ENCODE measurements at regions not wholly inside any gene's neighbourhood (a gene's known extent, or its start where the extent isn't known, plus 50 kb on each side); places are given as distances from the start of the nearest gene placed in this dataset.

- Mint-ChIP-seq H3K27ac (no peak overlapping the region), H3K36me3 (no peaks in the 10 kb centered on the region), H3K4me3 (no peak overlapping the region), H3K4me1 (peaks cover 0 to 5% (median 0%) of the 10 kb centered on the region in 3 donors), H3K27me3 (no peaks in the 10 kb centered on the region), H3K9me3 (no peaks in the 10 kb centered on the region)
- WGBS (ENCODE audit: insufficient coverage): no CpG with 5 or more reads among the region's 4 CpGs
- no peaks in the 10 kb centered on the region for H3K4me1 ChIP-seq (ENCODE audit: control insufficient read depth in 1 of 2, extremely low read depth in 1 of 2, insufficient read depth in 2 of 2, low read length in 2 of 2)
- H3K9me3 ChIP-seq: no peaks in the 10 kb centered on the region
- H3K36me3 ChIP-seq (ENCODE audit: control insufficient read depth in 2 of 2, extremely low read depth in 1 of 2, insufficient read depth in 1 of 2, low read length in 1 of 2): no peaks in the 10 kb centered on the region
- peaks cover 0 to 19% of the 10 kb centered on the region in 2 experiments for H3K27me3 ChIP-seq (replicated peaks in 1 of 2; ENCODE audit: control insufficient read depth in 2 of 2, extremely low read depth in 1 of 2, insufficient read depth in 2 of 2, low read length in 1 of 2)
- POLR2A ChIA-PET: no interaction called here
- no peak overlapping the region for H3K27ac ChIP-seq (ENCODE audit: low read length)
- H3K4me3 ChIP-seq (ENCODE audit: control insufficient read depth in 1 of 2, extremely low read depth in 1 of 2, low read length in 1 of 2): no peak overlapping the region
- ATAC-seq (replicated peaks in 1 of 4) (no peak), DNase-seq (no peak)
- CTCF ChIA-PET: no interaction called here
These were observed 71.0 kb downstream of the C5orf15 start for GRCh38 chr5:133897431-133897830.

GRCh38 chr5:133896873-133897272 is 71.6 kb downstream of the C5orf15 start:
- WGBS (ENCODE audit: insufficient coverage): no CpG with 5 or more reads among the region's 2 CpGs
- no peak overlapping the region for H3K4me3 Mint-ChIP-seq
- Histone ChIP-seq H3K4me3 (ENCODE audit: control insufficient read depth in 1 of 2, extremely low read depth in 1 of 2, low read length in 1 of 2) (no peak overlapping the region), H3K27ac (ENCODE audit: low read length) (no peak overlapping the region), H3K36me3 (ENCODE audit: control insufficient read depth in 2 of 2, extremely low read depth in 1 of 2, insufficient read depth in 1 of 2, low read length in 1 of 2) (no peaks in the 10 kb centered on the region), H3K4me1 (ENCODE audit: control insufficient read depth in 1 of 2, extremely low read depth in 1 of 2, insufficient read depth in 2 of 2, low read length in 2 of 2) (no peaks in the 10 kb centered on the region), H3K9me3 (no peaks in the 10 kb centered on the region), H3K27me3 (replicated peaks in 1 of 2; ENCODE audit: control insufficient read depth in 2 of 2, extremely low read depth in 1 of 2, insufficient read depth in 2 of 2, low read length in 1 of 2) (peaks cover 0 to 21% of the 10 kb centered on the region in 2 experiments)
- H3K4me1 Mint-ChIP-seq: peaks cover 0 to 5% (median 0%) of the 10 kb centered on the region in 3 donors
- H3K9me3 Mint-ChIP-seq: no peaks in the 10 kb centered on the region
- H3K27me3 Mint-ChIP-seq: no peaks in the 10 kb centered on the region
- no peaks in the 10 kb centered on the region for H3K36me3 Mint-ChIP-seq
- POLR2A ChIA-PET: no interaction called here
- no peak overlapping the region for H3K27ac Mint-ChIP-seq
- ATAC-seq (replicated peaks in 1 of 4) (no peak), DNase-seq (no peak)
- CTCF ChIA-PET: interaction anchor here in 1 of 2 donors (0.6 kb wide), 1 partner anchor 421 kb away, joined by 3 read pairs; no protein-coding TSS in a partner anchor

- H3K27me3 Mint-ChIP-seq: no peaks in the 10 kb centered on the region
- Histone ChIP-seq H3K4me3 (ENCODE audit: control insufficient read depth in 1 of 2, extremely low read depth in 1 of 2, low read length in 1 of 2) (no peak overlapping the region), H3K36me3 (ENCODE audit: control insufficient read depth in 2 of 2, extremely low read depth in 1 of 2, insufficient read depth in 1 of 2, low read length in 1 of 2) (no peaks in the 10 kb centered on the region), H3K27me3 (replicated peaks in 1 of 2; ENCODE audit: control insufficient read depth in 2 of 2, extremely low read depth in 1 of 2, insufficient read depth in 2 of 2, low read length in 1 of 2) (peaks cover 0 to 21% of the 10 kb centered on the region in 2 experiments), H3K9me3 (no peaks in the 10 kb centered on the region), H3K27ac (ENCODE audit: low read length) (no peak overlapping the region), H3K4me1 (ENCODE audit: control insufficient read depth in 1 of 2, extremely low read depth in 1 of 2, insufficient read depth in 2 of 2, low read length in 2 of 2) (no peaks in the 10 kb centered on the region)
- ATAC-seq (replicated peaks in 1 of 4) (no peak), DNase-seq (no peak)
- no peak overlapping the region for H3K27ac Mint-ChIP-seq
- no peak overlapping the region for H3K4me3 Mint-ChIP-seq
- CTCF ChIA-PET: interaction anchor here in 1 of 2 donors (0.6 kb wide), 1 partner anchor 422 kb away, joined by 3 read pairs; no protein-coding TSS in a partner anchor
- no peaks in the 10 kb centered on the region for H3K9me3 Mint-ChIP-seq
- POLR2A ChIA-PET: no interaction called here
- H3K36me3 Mint-ChIP-seq: no peaks in the 10 kb centered on the region
- 87% methylated on average over 7 of the region's 7 CpGs for WGBS (ENCODE audit: insufficient coverage)
- peaks cover 0 to 5% (median 0%) of the 10 kb centered on the region in 3 donors for H3K4me1 Mint-ChIP-seq
These were observed 72.2 kb downstream of the C5orf15 start for GRCh38 chr5:133895979-133896845.

GRCh38 chr5:133894143-133894542 is 74.3 kb downstream of the C5orf15 start:
- no peaks in the 10 kb centered on the region for H3K9me3 Mint-ChIP-seq
- no peaks in the 10 kb centered on the region for H3K27me3 Mint-ChIP-seq
- Histone ChIP-seq H3K27ac (ENCODE audit: low read length) (no peak overlapping the region), H3K9me3 (no peaks in the 10 kb centered on the region), H3K4me3 (ENCODE audit: control insufficient read depth in 1 of 2, extremely low read depth in 1 of 2, low read length in 1 of 2) (no peak overlapping the region), H3K4me1 (ENCODE audit: control insufficient read depth in 1 of 2, extremely low read depth in 1 of 2, insufficient read depth in 2 of 2, low read length in 2 of 2) (no peaks in the 10 kb centered on the region), H3K36me3 (ENCODE audit: control insufficient read depth in 2 of 2, extremely low read depth in 1 of 2, insufficient read depth in 1 of 2, low read length in 1 of 2) (no peaks in the 10 kb centered on the region), H3K27me3 (replicated peaks in 1 of 2; ENCODE audit: control insufficient read depth in 2 of 2, extremely low read depth in 1 of 2, insufficient read depth in 2 of 2, low read length in 1 of 2) (peaks cover 0 to 16% of the 10 kb centered on the region in 2 experiments)
- H3K4me3 Mint-ChIP-seq: no peak overlapping the region
- CTCF ChIA-PET: no interaction called here
- H3K27ac Mint-ChIP-seq: no peak overlapping the region
- 43% methylated on average over 2 of the region's 5 CpGs for WGBS (ENCODE audit: insufficient coverage)
- POLR2A ChIA-PET: no interaction called here
- no peaks in the 10 kb centered on the region for H3K36me3 Mint-ChIP-seq
- peaks cover 0 to 5% (median 0%) of the 10 kb centered on the region in 3 donors for H3K4me1 Mint-ChIP-seq
- DNase-seq: no peak
- ATAC-seq (replicated peaks in 1 of 4): no peak

- no peaks in the 10 kb centered on the region for H3K9me3 Mint-ChIP-seq
- Histone ChIP-seq H3K4me3 (ENCODE audit: control insufficient read depth in 1 of 2, extremely low read depth in 1 of 2, low read length in 1 of 2) (no peak overlapping the region), H3K9me3 (no peaks in the 10 kb centered on the region), H3K4me1 (ENCODE audit: control insufficient read depth in 1 of 2, extremely low read depth in 1 of 2, insufficient read depth in 2 of 2, low read length in 2 of 2) (no peaks in the 10 kb centered on the region), H3K27ac (ENCODE audit: low read length) (no peak overlapping the region), H3K27me3 (replicated peaks in 1 of 2; ENCODE audit: control insufficient read depth in 2 of 2, extremely low read depth in 1 of 2, insufficient read depth in 2 of 2, low read length in 1 of 2) (peaks cover 0 to 10% of the 10 kb centered on the region in 2 experiments), H3K36me3 (ENCODE audit: control insufficient read depth in 2 of 2, extremely low read depth in 1 of 2, insufficient read depth in 1 of 2, low read length in 1 of 2) (no peaks in the 10 kb centered on the region)
- ChIA-PET CTCF (no interaction called here), POLR2A (no interaction called here)
- 61% methylated on average over 3 of the region's 3 CpGs for WGBS (ENCODE audit: insufficient coverage)
- H3K36me3 Mint-ChIP-seq: no peaks in the 10 kb centered on the region
- H3K27ac Mint-ChIP-seq: no peak overlapping the region
- no peak overlapping the region for H3K4me3 Mint-ChIP-seq
- peaks cover 0 to 5% (median 0%) of the 10 kb centered on the region in 3 donors for H3K4me1 Mint-ChIP-seq
- peaks cover 0 to 6% of the 10 kb centered on the region in 2 donors for H3K27me3 Mint-ChIP-seq
- DNase-seq (no peak), ATAC-seq (replicated peaks in 1 of 4) (no peak)
These were observed 75.7 kb downstream of the C5orf15 start for GRCh38 chr5:133892774-133893173.

- no peak overlapping the region for H3K4me3 Mint-ChIP-seq
- no peaks in the 10 kb centered on the region for H3K9me3 Mint-ChIP-seq
- Histone ChIP-seq H3K36me3 (ENCODE audit: control insufficient read depth in 2 of 2, extremely low read depth in 1 of 2, insufficient read depth in 1 of 2, low read length in 1 of 2) (no peaks in the 10 kb centered on the region), H3K27me3 (replicated peaks in 1 of 2; ENCODE audit: control insufficient read depth in 2 of 2, extremely low read depth in 1 of 2, insufficient read depth in 2 of 2, low read length in 1 of 2) (peaks cover 0 to 10% of the 10 kb centered on the region in 2 experiments), H3K4me1 (ENCODE audit: control insufficient read depth in 1 of 2, extremely low read depth in 1 of 2, insufficient read depth in 2 of 2, low read length in 2 of 2) (no peaks in the 10 kb centered on the region), H3K27ac (ENCODE audit: low read length) (no peak overlapping the region), H3K9me3 (no peaks in the 10 kb centered on the region), H3K4me3 (ENCODE audit: control insufficient read depth in 1 of 2, extremely low read depth in 1 of 2, low read length in 1 of 2) (no peak overlapping the region)
- H3K36me3 Mint-ChIP-seq: no peaks in the 10 kb centered on the region
- DNase-seq (no peak), ATAC-seq (replicated peaks in 1 of 4) (no peak)
- CTCF ChIA-PET: no interaction called here
- POLR2A ChIA-PET: no interaction called here
- no peak overlapping the region for H3K27ac Mint-ChIP-seq
- peaks cover 0 to 4% (median 0%) of the 10 kb centered on the region in 3 donors for H3K4me1 Mint-ChIP-seq
- H3K27me3 Mint-ChIP-seq: peaks cover 0 to 6% of the 10 kb centered on the region in 2 donors
- WGBS (ENCODE audit: insufficient coverage): 100% methylated on average over 1 of the region's 1 CpG
These were observed 76.1 kb downstream of the C5orf15 start for GRCh38 chr5:133892306-133892705.

Measured in T-cell (primary cell).